Mucosa of descending colon (tissue), 3 donors: ENCODE measurements at regions not wholly inside any gene's neighbourhood (a gene's known extent, or its start where the extent isn't known, plus 50 kb on each side); places are given as distances from the start of the nearest gene placed in this dataset.

Experiments
- ATAC-seq: fragments of 200-7000 bp; cut with Tn5 transposase; one replicate; pipeline ENCODE4 v1.9.1; 2020; ENCODE audit warnings: mild to moderate bottlenecking, moderate library complexity
- DNase-seq, 3 donors: peaks; one replicate each; pipeline ENCODE4 v3.0.0-alpha.2; 2020
- H3K36me3 ChIP-seq: fragments of 200-600 bp; one replicate; pipeline ENCODE4 v1.8.0; 2021; ENCODE audit warnings: low read depth, mild to moderate bottlenecking
- H3K4me1 ChIP-seq: fragments of 200-600 bp; one replicate; pipeline ENCODE4 v1.8.0; 2021; ENCODE audit warnings: low read depth, mild to moderate bottlenecking
- H3K4me3 ChIP-seq: fragments of 200-600 bp; one replicate; pipeline ENCODE4 v1.8.0; 2021; ENCODE audit warnings: mild to moderate bottlenecking
- H3K9me3 ChIP-seq: fragments of 200-600 bp; one replicate; pipeline ENCODE4 v1.8.0; 2021; ENCODE audit warnings: mild to moderate bottlenecking
- CTCF ChIP-seq: fragments of 200-600 bp; IDR thresholded peaks from one replicate; pipeline ENCODE4 v1.8.0; 2022; ENCODE audit warnings: antibody characterized with exemption, mild to moderate bottlenecking
- intact Hi-C, 2 donors: fragments of 100-400 bp; cut with DNase I in 1 of 2; cut with micrococcal nuclease in 1 of 2; formaldehyde crosslinking; loops; one replicate each; pipeline versions ENCODE4 v1.11.0 to v1.11.1; 2022; cut with DNase I, micrococcal nuclease
- donor health status: DM: no; HTN: no; CAD: no; lungs with moderate emphysema.
- donor health status: DM: no; HTN: no; CAD: no.
- donor health status: DM: no; HTN: yes; CAD: no.

- TF ChIP-seq CTCF, result no peak
- peaks cover 32% of the 10 kb centered on the region for H3K4me1 ChIP-seq
- no peak overlapping the region for H3K4me3 ChIP-seq
- no peaks in the 10 kb centered on the region for H3K9me3 ChIP-seq
- no peaks in the 10 kb centered on the region for H3K36me3 ChIP-seq
- intact Hi-C loops, result no loop called here
- peak; percentile 9 for ATAC-seq
- DNase-seq, result peak; percentile 28 to 60 (median 52)
Measured at GRCh38 chr11:13140873-13141655, 131.9 kb downstream of the RASSF10 start.

- no peak for TF ChIP-seq CTCF
- H3K4me1 ChIP-seq, result peaks cover 32% of the 10 kb centered on the region
- no peaks in the 10 kb centered on the region for H3K9me3 ChIP-seq
- no peaks in the 10 kb centered on the region for H3K36me3 ChIP-seq
- ATAC-seq (peak; percentile 19), DNase-seq (peak; percentile 21 to 66 (median 66))
- H3K4me3 ChIP-seq, result no peak overlapping the region
- intact Hi-C loops, result no loop called here
Measured at GRCh38 chr11:13141731-13142709, 132.9 kb downstream of the RASSF10 start.

GRCh38 chr11:13143486-13144297, 133.9 kb upstream of the BMAL1 start:
- peak; percentile 60 for ATAC-seq
- intact Hi-C loops, result no loop called here
- no peaks in the 10 kb centered on the region for H3K36me3 ChIP-seq
- DNase-seq, result peak; percentile 58 to 85 (median 72)
- H3K4me1 ChIP-seq, result peaks cover 32% of the 10 kb centered on the region
- H3K4me3 ChIP-seq, result no peak overlapping the region
- TF ChIP-seq CTCF, result no peak
- H3K9me3 ChIP-seq, result no peaks in the 10 kb centered on the region

DNA sequence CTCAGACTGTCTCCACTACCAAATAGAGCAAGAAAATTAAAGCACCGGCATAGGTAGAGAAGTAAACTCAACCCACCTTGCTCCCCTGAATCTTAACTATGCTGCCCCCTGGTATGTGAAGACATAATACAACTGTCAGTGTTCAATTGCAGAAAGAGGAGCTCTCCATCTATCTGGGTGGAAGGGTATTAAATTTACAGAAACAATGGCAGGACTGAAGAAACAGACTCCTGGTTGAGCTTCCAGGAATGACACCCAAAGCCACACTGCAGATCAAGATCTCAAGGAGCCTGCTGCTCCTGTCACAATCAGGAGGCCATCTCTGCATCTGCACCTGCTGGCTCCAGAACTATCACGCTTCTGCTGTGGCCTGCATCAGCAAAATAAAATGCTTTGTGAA, 132.1 kb upstream of the BMAL1 start:
- H3K36me3 ChIP-seq, result no peaks in the 10 kb centered on the region
- DNase-seq (no peak), ATAC-seq (no peak)
- intact Hi-C loops, result no loop called here
- H3K4me1 ChIP-seq, result peaks cover 24% of the 10 kb centered on the region
- H3K4me3 ChIP-seq, result no peak overlapping the region
- H3K9me3 ChIP-seq, result no peaks in the 10 kb centered on the region
- TF ChIP-seq CTCF, result no peak

DNA sequence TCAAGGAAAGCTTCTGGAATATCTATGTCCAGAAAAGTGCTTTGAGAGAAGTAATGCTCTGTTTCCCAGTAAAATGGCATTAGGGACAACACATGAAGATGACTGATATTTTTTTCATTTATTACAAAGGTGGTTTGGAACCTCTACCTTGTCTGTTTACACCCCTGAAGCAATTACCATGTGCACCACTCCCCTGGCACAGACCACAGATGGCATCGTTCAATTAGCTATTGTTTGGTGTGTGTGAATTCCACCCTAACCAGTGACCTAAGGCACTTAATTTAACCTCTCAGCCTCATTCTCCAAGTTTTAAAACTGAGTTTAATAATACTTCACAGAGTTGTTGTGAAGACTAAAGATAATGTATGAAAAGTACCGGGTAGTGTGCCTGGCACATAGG, 127.6 kb upstream of the BMAL1 start:
- H3K9me3 ChIP-seq, result no peaks in the 10 kb centered on the region
- ATAC-seq (peak; percentile 20), DNase-seq (no peak)
- no peak overlapping the region for H3K4me3 ChIP-seq
- H3K36me3 ChIP-seq, result no peaks in the 10 kb centered on the region
- intact Hi-C loops, result loop anchor here in 1 of 2 donors (5.0 kb wide), 1 partner anchor 188 kb away; no protein-coding TSS in a partner anchor
- TF ChIP-seq CTCF, result no peak
- H3K4me1 ChIP-seq, result no peaks in the 10 kb centered on the region
